Mesothelial cell of epicardium (in vitro differentiated cells): ENCODE measurements at regions not wholly inside any gene's neighbourhood (a gene's known extent, or its start where the extent isn't known, plus 50 kb on each side); places are given as distances from the start of the nearest gene placed in this dataset.

ENCODE experiments used
- DNase-seq, 2 experiments: peaks; one replicate each; pipeline ENCODE4 v3.0.0; 2021; ENCODE audit warnings: low spot score in 2 of 2; ENCODE audit not compliant: unreplicated experiment in 2 of 2
- H3K27ac Mint-ChIP-seq: 2 replicates; pipeline ENCODE4 v1.8.0; 2021; ENCODE audit warnings: mixed read lengths
- H3K27me3 Mint-ChIP-seq: 2 replicates; pipeline ENCODE4 v1.8.0; 2021; ENCODE audit warnings: low read depth, mixed read lengths
- H3K36me3 Mint-ChIP-seq: 2 replicates; pipeline ENCODE4 v1.8.0; 2021; ENCODE audit warnings: mixed read lengths
- H3K4me1 Mint-ChIP-seq: 2 replicates; pipeline ENCODE4 v1.8.0; 2021; ENCODE audit warnings: mixed read lengths
- H3K4me3 Mint-ChIP-seq: 2 replicates; pipeline ENCODE4 v1.8.0; 2021; ENCODE audit warnings: mild to moderate bottlenecking, moderate library complexity, mixed read lengths
- H3K9me3 Mint-ChIP-seq: 2 replicates; pipeline ENCODE4 v1.8.0; 2021; ENCODE audit warnings: mixed read lengths
- CTCF ChIP-seq: fragments of 200-600 bp; sonication (generic); IDR thresholded peaks from one replicate; pipeline ENCODE4 v1.5.0; 2021; ENCODE audit warnings: antibody characterized with exemption; ENCODE audit not compliant: unreplicated experiment

DNA sequence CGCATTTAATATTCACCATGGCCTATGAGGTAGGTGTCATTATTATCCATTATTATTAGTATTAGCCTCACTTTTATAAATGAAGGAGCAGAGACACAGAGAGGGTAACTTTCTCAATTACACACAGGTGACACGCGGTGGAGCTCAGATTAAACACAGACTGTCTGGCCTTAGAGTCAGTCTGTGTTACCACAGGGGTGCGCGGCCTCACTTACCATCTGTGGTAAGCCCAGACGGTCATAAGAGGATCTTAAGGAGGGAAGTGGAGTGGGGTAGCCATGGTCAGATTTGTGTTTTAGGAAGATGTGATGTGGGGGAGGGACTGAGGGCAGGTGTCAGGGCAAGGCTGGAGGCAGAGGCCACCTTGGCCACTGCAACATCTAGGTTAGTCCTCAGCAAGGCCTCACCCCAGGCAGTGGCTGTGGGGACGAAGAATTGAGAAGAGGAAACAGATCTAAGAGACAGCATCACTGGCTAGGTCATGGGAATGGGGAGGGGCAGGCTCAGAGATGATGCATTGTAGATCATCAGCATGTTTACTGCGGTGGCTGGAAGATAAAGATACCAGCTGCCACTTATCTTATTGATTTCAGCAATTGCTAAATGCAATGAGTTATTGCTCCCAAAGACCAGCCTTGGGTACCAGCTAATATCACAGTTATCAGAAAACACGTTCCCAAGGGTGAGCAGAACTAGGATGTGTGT is 67.1 kb downstream of the SERPINA3 start:
- no peaks in the 10 kb centered on the region for H3K36me3 Mint-ChIP-seq
- H3K27ac Mint-ChIP-seq, result no peak overlapping the region
- H3K4me1 Mint-ChIP-seq, result no peaks in the 10 kb centered on the region
- peak in 1 of 2 experiments; percentile 26 for DNase-seq
- TF ChIP-seq CTCF, result no peak
- H3K9me3 Mint-ChIP-seq, result no peaks in the 10 kb centered on the region
- no peak overlapping the region for H3K4me3 Mint-ChIP-seq
- H3K27me3 Mint-ChIP-seq, result peaks cover 15% of the 10 kb centered on the region

DNA sequence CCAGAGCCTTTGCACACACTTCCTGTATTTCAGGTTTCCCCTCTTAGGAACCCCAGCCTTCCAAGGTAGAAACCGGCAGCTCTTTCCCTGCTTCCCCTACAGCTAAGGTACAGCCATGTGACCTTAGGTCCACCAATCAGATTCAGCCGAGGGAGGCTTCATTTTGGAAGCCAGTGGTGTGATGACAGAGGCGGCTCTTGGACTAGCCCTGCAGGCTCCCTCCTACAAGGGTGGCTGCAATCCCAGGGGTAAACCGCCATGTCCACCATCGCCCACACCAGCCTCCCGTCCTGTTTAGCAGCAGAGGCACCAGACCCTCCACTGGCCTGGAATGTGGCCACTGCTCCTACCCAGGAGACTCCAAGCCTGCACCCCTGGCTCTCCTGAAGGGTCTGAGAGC is 65.6 kb downstream of the SERPINA3 start:
- DNase-seq, result peak in 1 of 2 experiments; percentile 36
- TF ChIP-seq CTCF, result no peak
- Mint-ChIP-seq H3K27ac (no peak overlapping the region), H3K27me3 (peaks cover 13% of the 10 kb centered on the region), H3K9me3 (no peaks in the 10 kb centered on the region), H3K36me3 (no peaks in the 10 kb centered on the region), H3K4me1 (no peaks in the 10 kb centered on the region), H3K4me3 (no peak overlapping the region)

GRCh38 chr14:94677213-94677612 is 65.0 kb downstream of the SERPINA3 start:
- peaks cover 12% of the 10 kb centered on the region for H3K27me3 Mint-ChIP-seq

GRCh38 chr14:94676495-94677185 is 64.4 kb downstream of the SERPINA3 start:
- Mint-ChIP-seq H3K4me3 (no peak overlapping the region), H3K27me3 (peaks cover 14% of the 10 kb centered on the region), H3K36me3 (no peaks in the 10 kb centered on the region), H3K9me3 (no peaks in the 10 kb centered on the region), H3K4me1 (no peaks in the 10 kb centered on the region), H3K27ac (no peak overlapping the region)
- peak in 1 of 2 experiments; percentile 16 for DNase-seq
- no peak for TF ChIP-seq CTCF

More at GRCh38 chr14:94677213-94677612, 65.0 kb downstream of the SERPINA3 start:
- H3K4me3 Mint-ChIP-seq, result no peak overlapping the region
- no peaks in the 10 kb centered on the region for H3K4me1 Mint-ChIP-seq
- DNase-seq, result peak in 1 of 2 experiments; percentile 9
- no peak overlapping the region for H3K27ac Mint-ChIP-seq
- no peaks in the 10 kb centered on the region for H3K9me3 Mint-ChIP-seq
- TF ChIP-seq CTCF, result no peak
- no peaks in the 10 kb centered on the region for H3K36me3 Mint-ChIP-seq

DNA sequence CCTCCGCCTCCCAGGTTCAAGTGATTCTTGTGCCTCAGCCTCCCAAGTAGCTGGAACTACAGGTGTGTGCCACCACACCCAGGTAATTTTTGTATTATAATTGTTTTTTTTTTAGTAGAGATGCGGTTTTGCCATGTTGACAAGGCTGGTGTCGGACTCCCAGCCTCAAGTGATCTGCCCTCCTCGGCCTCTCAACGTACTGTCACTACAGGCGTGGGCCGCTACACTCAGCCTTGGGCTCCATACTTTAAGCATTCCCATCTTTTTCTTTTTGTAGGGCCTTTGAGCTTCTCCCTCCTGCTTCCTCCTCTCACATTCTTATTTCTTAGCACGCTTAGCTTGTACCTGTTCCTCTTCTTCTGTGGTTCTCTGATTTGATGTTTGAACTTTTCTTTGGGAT is 62.8 kb downstream of the SERPINA3 start:
- Mint-ChIP-seq H3K27me3 (peaks cover 21% of the 10 kb centered on the region), H3K36me3 (no peaks in the 10 kb centered on the region), H3K4me3 (no peak overlapping the region), H3K27ac (no peak overlapping the region), H3K4me1 (no peaks in the 10 kb centered on the region), H3K9me3 (no peaks in the 10 kb centered on the region)
- no peak for TF ChIP-seq CTCF
- no peak for DNase-seq
